PC-9 (cell line): ENCODE measurements at regions not wholly inside any gene's neighbourhood (a gene's known extent, or its start where the extent isn't known, plus 50 kb on each side); places are given as distances from the start of the nearest gene placed in this dataset.

ENCODE experiments used
- BruUV-seq: library from RNA; stranded (reverse); fragments of 400-500 nt; replicated peaks from 2 replicates; lab custom pipeline; 2021; lab: Mats Ljungman, UMichigan
- CTCF ChIA-PET: fragments of 300-600 bp; sonication (Branson Sonifier 250); formaldehyde crosslinking; loops from one replicate; lab custom pipeline; 2022; ENCODE audit warnings: antibody characterized with exemption; lab: Charles Lee
- POLR2A ChIA-PET: fragments of 300-600 bp; sonication (Branson Sonifier 250); formaldehyde crosslinking; loops from one replicate; lab custom pipeline; 2022; ENCODE audit warnings: antibody characterized with exemption; ENCODE audit not compliant: unreplicated experiment; lab: Charles Lee
- DNase-seq, 2 experiments: peaks; one replicate each; pipeline versions ENCODE4 v3.0.0 to v3.0.0-alpha.2; 2015 to 2022; ENCODE audit warnings: mixed read lengths in 1 of 2
- H2AFZ ChIP-seq: fragments of 200-600 bp; sonication (generic); 2 replicates; pipeline ENCODE4 v1.8.1; 2017; ENCODE audit warnings: antibody characterized with exemption
- H3F3A ChIP-seq: fragments of 200-600 bp; sonication (generic); 2 replicates; pipeline ENCODE4 v1.8.1; 2017; ENCODE audit warnings: antibody characterized with exemption, mild to moderate bottlenecking, low read depth; ENCODE audit not compliant: insufficient read depth
- H3K27ac ChIP-seq: fragments of 200-600 bp; sonication (generic); 2 replicates; pipeline ENCODE4 v1.6.1; 2016; ENCODE audit warnings: mixed run types
- H3K27me3 ChIP-seq: fragments of 200-600 bp; sonication (generic); 2 replicates; pipeline ENCODE4 v1.6.1; 2016; ENCODE audit warnings: low read depth, mixed run types; ENCODE audit not compliant: insufficient read depth
- H3K36me3 ChIP-seq: fragments of 200-600 bp; sonication (generic); 2 replicates; pipeline ENCODE4 v1.6.1; 2016; ENCODE audit warnings: low read depth, mixed run types
- H3K4me1 ChIP-seq: fragments of 200-600 bp; sonication (generic); replicated peaks from 2 replicates; pipeline ENCODE4 v1.6.1; 2016; ENCODE audit warnings: mixed run types; ENCODE audit not compliant: insufficient read depth
- H3K4me2 ChIP-seq: fragments of 200-600 bp; sonication (generic); 2 replicates; pipeline ENCODE4 v1.6.1; 2017; ENCODE audit warnings: mixed run types
- H3K4me3 ChIP-seq: fragments of 200-600 bp; sonication (generic); 2 replicates; pipeline ENCODE4 v1.6.1; 2016; ENCODE audit warnings: mixed run types
- H3K79me2 ChIP-seq: fragments of 200-600 bp; sonication (generic); 2 replicates; pipeline ENCODE4 v1.6.1; 2017; ENCODE audit warnings: low read depth, mixed run types
- H3K9me2 ChIP-seq: fragments of 200-600 bp; sonication (generic); 2 replicates; pipeline ENCODE4 v1.8.1; 2017; ENCODE audit warnings: mild to moderate bottlenecking; ENCODE audit not compliant: insufficient read depth
- H3K9me3 ChIP-seq: fragments of 200-600 bp; sonication (generic); 2 replicates; pipeline ENCODE4 v1.8.1; 2016; ENCODE audit warnings: low read depth; ENCODE audit not compliant: insufficient read depth
- H4K20me1 ChIP-seq: fragments of 200-600 bp; sonication (generic); 2 replicates; pipeline ENCODE4 v1.8.1; 2017; ENCODE audit not compliant: insufficient read depth
- CTCF ChIP-seq: fragments of 200-600 bp; sonication (generic); conservative IDR thresholded peaks from 2 replicates; pipeline ENCODE4 v1.6.1; 2017; ENCODE audit warnings: mixed run types, antibody characterized with exemption, mild to moderate bottlenecking, moderate library complexity
- EZH2 ChIP-seq: fragments of 200-600 bp; sonication (generic); IDR thresholded peaks from 2 replicates; pipeline ENCODE4 v1.8.0; 2017; ENCODE audit warnings: antibody characterized with exemption, low read depth
- intact Hi-C: fragments of 100-400 bp; cut with micrococcal nuclease; formaldehyde crosslinking; loops from one replicate; pipeline ENCODE4 v1.10.0; 2022; ENCODE audit not compliant: unreplicated experiment

- Histone ChIP-seq H3F3A (no peaks in the 10 kb centered on the region), H4K20me1 (no peaks in the 10 kb centered on the region), H3K4me1 (no peaks in the 10 kb centered on the region), H3K27ac (no peak overlapping the region), H3K4me2 (no peak overlapping the region), H3K36me3 (no peaks in the 10 kb centered on the region), H3K27me3 (no peaks in the 10 kb centered on the region), H3K79me2 (no peaks in the 10 kb centered on the region), H3K4me3 (no peak overlapping the region), H3K9me3 (no peaks in the 10 kb centered on the region), H2AFZ (no peak overlapping the region), H3K9me2 (no peaks in the 10 kb centered on the region)
- ChIA-PET POLR2A (no interaction called here), CTCF (no interaction called here)
- BruUV-seq, result no TSS peak
- no peak for DNase-seq
- intact Hi-C loops, result no loop called here
- no peak for TF ChIP-seq EZH2
- no peak for TF ChIP-seq CTCF
Measured at GRCh38 chr18:73735836-73736235, 411.8 kb downstream of the FBXO15 start.

DNA sequence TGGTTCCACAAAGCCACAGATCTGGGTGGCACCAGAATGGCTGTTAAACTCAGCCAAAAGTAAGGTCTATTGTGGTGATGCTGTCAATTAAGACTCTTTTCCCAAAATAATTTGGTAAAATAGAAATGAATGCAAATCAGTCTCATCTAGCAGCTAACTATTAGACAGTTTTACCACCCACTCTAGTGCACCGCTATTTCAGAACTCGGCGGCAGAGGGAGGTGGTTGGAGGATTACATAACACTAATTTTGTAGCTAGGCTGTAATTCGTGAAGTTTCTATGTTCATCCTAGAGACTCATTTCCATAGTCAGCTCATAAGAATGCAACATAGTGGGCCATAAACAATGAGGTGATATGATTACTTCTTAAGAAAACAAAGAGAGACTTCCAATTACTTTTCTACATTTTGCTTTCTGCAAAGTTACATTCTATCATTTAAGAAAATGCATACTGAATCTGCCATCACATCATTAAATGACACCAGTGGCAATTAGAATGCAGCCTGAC, 413.8 kb downstream of the FBXO15 start:
- Histone ChIP-seq H3K79me2 (no peaks in the 10 kb centered on the region), H3K4me3 (no peak overlapping the region), H3K36me3 (no peaks in the 10 kb centered on the region), H4K20me1 (no peaks in the 10 kb centered on the region), H3K9me3 (no peaks in the 10 kb centered on the region), H3K27ac (no peak overlapping the region), H3K4me1 (no peaks in the 10 kb centered on the region), H2AFZ (no peak overlapping the region), H3K9me2 (no peaks in the 10 kb centered on the region), H3K27me3 (no peaks in the 10 kb centered on the region), H3F3A (no peaks in the 10 kb centered on the region), H3K4me2 (no peak overlapping the region)
- CTCF ChIA-PET, result no interaction called here
- TF ChIP-seq CTCF (no peak), EZH2 (no peak)
- intact Hi-C loops, result no loop called here
- BruUV-seq, result no TSS peak
- POLR2A ChIA-PET, result no interaction called here
- DNase-seq, result no peak

DNA sequence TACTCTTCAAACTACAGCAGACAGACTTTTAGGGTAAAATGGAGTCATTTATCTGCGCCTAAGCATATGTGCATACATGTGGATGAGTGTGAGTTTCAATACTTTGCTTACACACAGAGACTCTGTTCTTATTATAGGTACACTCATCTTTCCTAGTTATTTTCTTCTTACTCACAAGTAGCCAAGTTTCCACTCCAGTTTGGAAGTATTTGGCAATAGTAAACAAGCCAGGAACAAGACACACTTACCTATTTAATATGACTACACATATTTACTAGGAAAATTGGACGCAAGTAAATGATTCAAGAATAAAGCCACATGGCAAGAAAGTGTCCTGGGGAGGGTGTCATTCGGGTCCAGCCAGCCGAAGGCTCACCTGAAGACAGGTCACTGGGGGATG, 414.3 kb downstream of the FBXO15 start:
- POLR2A ChIA-PET, result interaction anchor here (0.6 kb wide), 1 partner anchor 449 kb away, joined by 3 read pairs; no protein-coding TSS in a partner anchor
- Histone ChIP-seq H3F3A (no peaks in the 10 kb centered on the region), H4K20me1 (no peaks in the 10 kb centered on the region), H2AFZ (no peak overlapping the region), H3K79me2 (no peaks in the 10 kb centered on the region), H3K36me3 (no peaks in the 10 kb centered on the region), H3K9me3 (no peaks in the 10 kb centered on the region), H3K9me2 (no peaks in the 10 kb centered on the region), H3K27me3 (no peaks in the 10 kb centered on the region), H3K4me3 (no peak overlapping the region), H3K4me1 (no peaks in the 10 kb centered on the region), H3K27ac (no peak overlapping the region), H3K4me2 (no peak overlapping the region)
- BruUV-seq, result no TSS peak
- CTCF ChIA-PET, result no interaction called here
- no peak for DNase-seq
- TF ChIP-seq CTCF, result no peak
- TF ChIP-seq EZH2, result no peak
- intact Hi-C loops, result no loop called here
